ENCODE measurements at regions not wholly inside any gene's neighbourhood (a gene's known extent, or its start where the extent isn't known, plus 50 kb on each side); places are given as distances from the start of the nearest gene placed in this dataset.

DNA sequence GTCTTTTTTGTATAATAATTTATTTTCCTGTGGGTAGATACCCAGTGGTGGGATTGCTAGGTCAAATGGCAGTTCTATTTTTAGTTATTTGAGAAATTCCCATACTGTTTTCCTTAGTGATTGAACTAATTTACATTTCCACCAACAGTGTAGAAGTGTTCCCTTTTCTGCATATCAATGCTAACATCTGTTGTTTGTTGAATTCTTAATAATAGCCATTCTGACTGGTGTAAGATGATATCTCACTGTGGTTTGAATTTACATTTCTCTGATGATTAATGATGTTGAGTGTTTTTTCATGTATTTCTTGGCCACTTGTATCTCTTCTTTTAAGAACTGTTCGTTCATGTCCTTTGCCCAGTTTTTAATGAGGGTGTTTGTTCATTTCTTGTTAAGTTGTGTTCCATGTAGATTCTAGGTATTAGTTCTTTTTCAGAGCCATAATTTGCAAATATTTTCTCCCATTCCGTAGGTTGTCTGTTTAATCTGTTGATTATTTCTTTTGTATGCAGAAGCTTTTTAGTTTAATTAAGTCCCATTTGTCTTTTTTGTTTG, 713.3 kb upstream of the EPHA6 start:
- no peaks in the 10 kb centered on the region for H3F3A ChIP-seq (ENCODE audit: low read depth)
- no peaks in the 10 kb centered on the region for H3K36me3 Mint-ChIP-seq
- H3K27ac Mint-ChIP-seq, result no peak overlapping the region
- no peak overlapping the region for H3K4me3 ChIP-seq
- H3K36me3 ChIP-seq, result no peaks in the 10 kb centered on the region
- no peak overlapping the region for H3K27ac ChIP-seq
- H4K20me1 ChIP-seq (ENCODE audit: low read depth), result no peaks in the 10 kb centered on the region
- no peak overlapping the region for H3K9ac ChIP-seq
- H3K4me3 Mint-ChIP-seq, result no peak overlapping the region
- H3K4me1 ChIP-seq, result no peaks in the 10 kb centered on the region
- DNase-seq (ENCODE audit: low spot score), result no peak
- no peak overlapping the region for H3K4me2 ChIP-seq
- no peak overlapping the region for H2AFZ ChIP-seq (replicated peaks)
- H3K9me3 Mint-ChIP-seq, result peaks cover 4% of the 10 kb centered on the region
- TF ChIP-seq EZH2 (IDR thresholded peaks at IDR 0.05) (no peak), EZH2phosphoT487 (IDR thresholded peaks at IDR 0.05) (no peak)
- TF ChIP-seq, protein P1, sequence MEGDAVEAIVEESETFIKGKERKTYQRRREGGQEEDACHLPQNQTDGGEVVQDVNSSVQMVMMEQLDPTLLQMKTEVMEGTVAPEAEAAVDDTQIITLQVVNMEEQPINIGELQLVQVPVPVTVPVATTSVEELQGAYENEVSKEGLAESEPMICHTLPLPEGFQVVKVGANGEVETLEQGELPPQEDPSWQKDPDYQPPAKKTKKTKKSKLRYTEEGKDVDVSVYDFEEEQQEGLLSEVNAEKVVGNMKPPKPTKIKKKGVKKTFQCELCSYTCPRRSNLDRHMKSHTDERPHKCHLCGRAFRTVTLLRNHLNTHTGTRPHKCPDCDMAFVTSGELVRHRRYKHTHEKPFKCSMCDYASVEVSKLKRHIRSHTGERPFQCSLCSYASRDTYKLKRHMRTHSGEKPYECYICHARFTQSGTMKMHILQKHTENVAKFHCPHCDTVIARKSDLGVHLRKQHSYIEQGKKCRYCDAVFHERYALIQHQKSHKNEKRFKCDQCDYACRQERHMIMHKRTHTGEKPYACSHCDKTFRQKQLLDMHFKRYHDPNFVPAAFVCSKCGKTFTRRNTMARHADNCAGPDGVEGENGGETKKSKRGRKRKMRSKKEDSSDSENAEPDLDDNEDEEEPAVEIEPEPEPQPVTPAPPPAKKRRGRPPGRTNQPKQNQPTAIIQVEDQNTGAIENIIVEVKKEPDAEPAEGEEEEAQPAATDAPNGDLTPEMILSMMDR (IDR thresholded peaks at IDR 0.05), result no peak
- no peaks in the 10 kb centered on the region for H3K27me3 ChIP-seq
- no peaks in the 10 kb centered on the region for H3K9me3 ChIP-seq (ENCODE audit: low read depth)
- no peaks in the 10 kb centered on the region for H3K27me3 Mint-ChIP-seq (ENCODE audit: insufficient read depth, low read depth)
- H3K79me2 ChIP-seq (ENCODE audit: low read depth), result no peaks in the 10 kb centered on the region
- peaks cover 3% of the 10 kb centered on the region for H3K4me1 Mint-ChIP-seq

GRCh38 chr3:96106701-96107100, 707.7 kb upstream of the EPHA6 start:
- H3K27ac Mint-ChIP-seq, result no peak overlapping the region
- no peaks in the 10 kb centered on the region for H3K4me1 Mint-ChIP-seq
- Histone ChIP-seq H4K20me1 (ENCODE audit: low read depth) (no peaks in the 10 kb centered on the region), H2AFZ (replicated peaks) (no peak overlapping the region), H3K4me2 (no peak overlapping the region), H3K79me2 (ENCODE audit: low read depth) (no peaks in the 10 kb centered on the region), H3K9me3 (ENCODE audit: low read depth) (no peaks in the 10 kb centered on the region), H3K9ac (no peak overlapping the region), H3K36me3 (no peaks in the 10 kb centered on the region), H3K27ac (no peak overlapping the region), H3K4me3 (no peak overlapping the region), H3K27me3 (no peaks in the 10 kb centered on the region), H3K4me1 (no peaks in the 10 kb centered on the region), H3F3A (ENCODE audit: low read depth) (no peaks in the 10 kb centered on the region)
- H3K9me3 Mint-ChIP-seq, result no peaks in the 10 kb centered on the region
- TF ChIP-seq, protein P1 (IDR thresholded peaks at IDR 0.05), result no peak
- TF ChIP-seq EZH2phosphoT487 (IDR thresholded peaks at IDR 0.05), result no peak
- TF ChIP-seq EZH2 (IDR thresholded peaks at IDR 0.05), result no peak
- DNase-seq (ENCODE audit: low spot score), result no peak
- no peaks in the 10 kb centered on the region for H3K36me3 Mint-ChIP-seq
- no peak overlapping the region for H3K4me3 Mint-ChIP-seq
- H3K27me3 Mint-ChIP-seq (ENCODE audit: insufficient read depth, low read depth), result no peaks in the 10 kb centered on the region

All from neural progenitor cell (in vitro differentiated cells).